CD14-positive monocyte (primary cell): ENCODE measurements at regions not wholly inside any gene's neighbourhood (a gene's known extent, or its start where the extent isn't known, plus 50 kb on each side); places are given as distances from the start of the nearest gene placed in this dataset.

ENCODE experiments used
- DNase-seq, 3 donors: peaks; one replicate each; pipeline ENCODE4 v3.0.0-alpha.2; 2011 to 2022
- H2AFZ ChIP-seq: 2 replicates; pipeline ENCODE4 v1.6.0; 2012; ENCODE audit warnings: mild to moderate bottlenecking, low read depth, low read length, inconsistent platforms; ENCODE audit not compliant: insufficient read depth, poor library complexity, severe bottlenecking
- H3K27ac ChIP-seq, 2 donors: 1 replicate in 1 of 2; 2 replicates in 1 of 2; pipeline ENCODE4 v1.5.1; 2012 to 2013; ENCODE audit warnings: low read length in 2 of 2, control low read depth in 1 of 2, inconsistent platforms in 1 of 2, low read depth in 1 of 2, mild to moderate bottlenecking in 1 of 2
- H3K27me3 ChIP-seq, 2 donors: one replicate each; pipeline versions ENCODE4 v1.6.0 to v1.6.1; 2011 to 2013; ENCODE audit warnings: low read length in 2 of 2; ENCODE audit not compliant: control insufficient read depth in 2 of 2, insufficient read depth in 2 of 2
- H3K36me3 ChIP-seq, 2 donors: replicated peaks in 1 of 2; 1 replicate in 1 of 2; 2 replicates in 1 of 2; pipeline versions ENCODE4 v1.5.1 to v1.6.1; 2012 to 2013; ENCODE audit warnings: low read length in 2 of 2, control low read depth in 1 of 2, inconsistent platforms in 1 of 2, mild to moderate bottlenecking in 1 of 2; ENCODE audit not compliant: insufficient read depth in 2 of 2, control insufficient read depth in 1 of 2
- H3K4me1 ChIP-seq, 2 donors: 1 replicate in 1 of 2; 2 replicates in 1 of 2; pipeline versions ENCODE4 v1.5.1 to v1.6.1; 2012 to 2013; ENCODE audit warnings: low read length in 2 of 2, control low read depth in 1 of 2, inconsistent platforms in 1 of 2, mild to moderate bottlenecking in 1 of 2, moderate library complexity in 1 of 2; ENCODE audit not compliant: insufficient read depth in 2 of 2, control insufficient read depth in 1 of 2
- H3K4me2 ChIP-seq: replicated peaks from 2 replicates; pipeline ENCODE3; 2012; ENCODE audit warnings: low read length, moderate library complexity, mild to moderate bottlenecking; ENCODE audit not compliant: poor library complexity, severe bottlenecking; ENCODE audit errors: extremely low read depth
- H3K4me3 ChIP-seq, 3 experiments: fragments of 200-600 bp in 1 of 3; sonication (generic) in 1 of 3; replicated peaks in 1 of 3; 1 replicate in 2 of 3; 2 replicates in 1 of 3; pipeline ENCODE4 v1.5.1; 2011 to 2013; ENCODE audit warnings: low read length in 3 of 3, mild to moderate bottlenecking in 3 of 3, control low read depth in 2 of 3, low read depth in 2 of 3, inconsistent platforms in 1 of 3, moderate library complexity in 1 of 3
- H3K79me2 ChIP-seq: 2 replicates; pipeline ENCODE4 v1.6.0; 2012; ENCODE audit warnings: mild to moderate bottlenecking, control low read depth, inconsistent platforms, low read length, moderate library complexity; ENCODE audit not compliant: insufficient read depth
- H3K9ac ChIP-seq: 2 replicates; pipeline ENCODE4 v1.6.0; 2017; ENCODE audit warnings: low read length, mild to moderate bottlenecking; ENCODE audit not compliant: insufficient read depth, poor library complexity, severe bottlenecking
- H3K9me3 ChIP-seq, 2 donors: replicated peaks in 1 of 2; 1 replicate in 1 of 2; 2 replicates in 1 of 2; pipeline versions ENCODE4 v1.5.1 to v1.6.1; 2012 to 2013; ENCODE audit warnings: low read length in 2 of 2, control low read depth in 1 of 2; ENCODE audit not compliant: control insufficient read depth in 1 of 2, insufficient read depth in 1 of 2
- H4K20me1 ChIP-seq: 2 replicates; pipeline ENCODE4 v1.6.0; 2012; ENCODE audit warnings: mild to moderate bottlenecking, low read length, control low read depth, moderate library complexity; ENCODE audit not compliant: insufficient read depth
- H3K27ac Mint-ChIP-seq, 7 donors: one replicate each; pipeline ENCODE4 v1.8.0; 2020; ENCODE audit warnings: mild to moderate bottlenecking in 7 of 7, mixed read lengths in 7 of 7, moderate library complexity in 6 of 7, inconsistent platforms in 2 of 7
- H3K27me3 Mint-ChIP-seq, 3 donors: one replicate each; pipeline ENCODE4 v1.8.0; 2021 to 2022; ENCODE audit warnings: low read depth in 3 of 3, mild to moderate bottlenecking in 3 of 3, mixed read lengths in 3 of 3, moderate library complexity in 3 of 3, inconsistent platforms in 1 of 3
- H3K36me3 Mint-ChIP-seq, 2 donors: one replicate each; pipeline ENCODE4 v1.8.0; 2020; ENCODE audit warnings: mixed read lengths in 2 of 2, inconsistent platforms in 1 of 2, mild to moderate bottlenecking in 1 of 2
- H3K4me1 Mint-ChIP-seq: one replicate; pipeline ENCODE4 v1.8.0; 2020; ENCODE audit warnings: mild to moderate bottlenecking, mixed read lengths
- H3K4me3 Mint-ChIP-seq, 2 donors: one replicate each; pipeline ENCODE4 v1.8.0; 2020; ENCODE audit warnings: mild to moderate bottlenecking in 2 of 2, mixed read lengths in 2 of 2, moderate library complexity in 1 of 2
- H3K9me3 Mint-ChIP-seq, 7 donors: one replicate each; pipeline ENCODE4 v1.8.0; 2020 to 2022; ENCODE audit warnings: mixed read lengths in 7 of 7, mild to moderate bottlenecking in 6 of 7, moderate library complexity in 6 of 7, inconsistent platforms in 2 of 7
- CTCF ChIP-seq: fragments of 200-600 bp; IDR thresholded peaks from one replicate; pipeline ENCODE4 v1.8.0; 2022; ENCODE audit warnings: antibody characterized with exemption, mild to moderate bottlenecking
- WGBS: methylation state at CpG from one replicate; pipeline ENCODE4 v1.1.5; 2013; ENCODE audit warnings: missing lambda C conversion rate; ENCODE audit not compliant: insufficient coverage; 5-methylcytosine and 5-hydroxymethylcytosine counted together
- intact Hi-C, 2 donors: fragments of 100-400 bp; cut with micrococcal nuclease; formaldehyde crosslinking; loops; one replicate each; pipeline versions ENCODE4 v1.15.0 to v1.15.1; 2023

GRCh38 chr2:111668274-111668616 is 215.7 kb downstream of the ANAPC1 start:
- H3K4me1 ChIP-seq: peaks cover 39 to 68% of the 10 kb centered on the region in 2 donors
- 89% methylated on average over 4 of the region's 4 CpGs for WGBS
- H4K20me1 ChIP-seq: no peaks in the 10 kb centered on the region
- no peaks in the 10 kb centered on the region for H3K9me3 ChIP-seq
- DNase-seq: no peak
- no peak overlapping the region for H3K9ac ChIP-seq
- H3K4me3 Mint-ChIP-seq: no peak overlapping the region
- no peaks in the 10 kb centered on the region for H3K79me2 ChIP-seq
- no peak overlapping the region for H3K4me3 ChIP-seq
- H3K27me3 ChIP-seq: no peaks in the 10 kb centered on the region
- peaks cover 42% of the 10 kb centered on the region for H3K4me1 Mint-ChIP-seq
- no peak overlapping the region for H2AFZ ChIP-seq
- no peak overlapping the region for H3K27ac ChIP-seq
- H3K27me3 Mint-ChIP-seq: peaks cover 0 to 3% (median 0%) of the 10 kb centered on the region in 3 donors
- H3K27ac Mint-ChIP-seq: peak overlapping the region in 3 of 7 donors; percentile 53 to 78 (median 66)
- TF ChIP-seq CTCF: no peak
- H3K4me2 ChIP-seq: no peak overlapping the region
- intact Hi-C loops: no loop called here
- H3K36me3 Mint-ChIP-seq: peaks cover 0 to 7% of the 10 kb centered on the region in 2 donors
- no peaks in the 10 kb centered on the region for H3K9me3 Mint-ChIP-seq
- no peaks in the 10 kb centered on the region for H3K36me3 ChIP-seq

- Histone ChIP-seq H3K9me3 (no peaks in the 10 kb centered on the region), H3K27me3 (no peaks in the 10 kb centered on the region), H3K4me1 (peaks cover 38 to 63% of the 10 kb centered on the region in 2 donors), H3K36me3 (no peaks in the 10 kb centered on the region), H4K20me1 (no peaks in the 10 kb centered on the region), H3K9ac (no peak overlapping the region), H2AFZ (no peak overlapping the region), H3K27ac (no peak overlapping the region), H3K4me3 (no peak overlapping the region), H3K79me2 (no peaks in the 10 kb centered on the region), H3K4me2 (no peak overlapping the region)
- H3K27me3 Mint-ChIP-seq: peaks cover 0 to 3% (median 0%) of the 10 kb centered on the region in 3 donors
- H3K4me3 Mint-ChIP-seq: no peak overlapping the region
- WGBS: 96% methylated on average over 4 of the region's 5 CpGs
- intact Hi-C loops: no loop called here
- DNase-seq: no peak
- H3K27ac Mint-ChIP-seq: peak overlapping the region in 5 of 7 donors; percentile 53 to 86 (median 66)
- no peak for TF ChIP-seq CTCF
- H3K9me3 Mint-ChIP-seq: no peaks in the 10 kb centered on the region
- H3K4me1 Mint-ChIP-seq: peaks cover 38% of the 10 kb centered on the region
- peaks cover 0 to 7% of the 10 kb centered on the region in 2 donors for H3K36me3 Mint-ChIP-seq
These were observed 215.3 kb downstream of the ANAPC1 start for GRCh38 chr2:111668741-111669140.
